K562 (cell line): ENCODE measurements at regions not wholly inside any gene's neighbourhood (a gene's known extent, or its start where the extent isn't known, plus 50 kb on each side); places are given as distances from the start of the nearest gene placed in this dataset.

ENCODE experiments used
- ARID2 ChIP-seq: fragments of 450-650 bp; IDR thresholded peaks from 2 replicates; pipeline ENCODE4 v1.6.1; 2017; ENCODE audit warnings: antibody characterized with exemption, mild to moderate bottlenecking
- DDX20 ChIP-seq: fragments of 450-650 bp; IDR thresholded peaks from 2 replicates; pipeline ENCODE4 v1.6.1; 2016; ENCODE audit warnings: missing genetic modification characterization, low read depth, mild to moderate bottlenecking, missing compliant biosample characterization, moderate library complexity
- FOXA1 ChIP-seq: fragments of 450-650 bp; IDR thresholded peaks from 2 replicates; pipeline ENCODE4 v1.6.1; 2016; ENCODE audit warnings: mild to moderate bottlenecking, borderline replicate concordance
- HNRNPUL1 ChIP-seq: fragments of 200-400 bp; formaldehyde crosslinking; IDR thresholded peaks from 2 replicates; pipeline ENCODE4 v1.6.1; 2017; ENCODE audit warnings: low read length
- KLF16 ChIP-seq: IDR thresholded peaks from 2 replicates; pipeline ENCODE4 v1.6.1; 2016; ENCODE audit warnings: antibody characterized with exemption
- PRMT5 ChIP-seq: sonication (generic); formaldehyde crosslinking; IDR thresholded peaks from 2 replicates; pipeline ENCODE4 v1.5.0; 2020; ENCODE audit warnings: missing genetic modification reagents
- ZNF384 ChIP-seq: IDR thresholded peaks from 2 replicates; pipeline ENCODE4 v1.6.1; 2012; ENCODE audit warnings: low read depth, low read length, improper control_type of control experiment
- ZNF445 ChIP-seq: fragments of 250-450 bp; sonication (Bioruptor Pico); IDR thresholded peaks from 2 replicates; pipeline ENCODE4 v1.4.0; 2020; ENCODE audit warnings: low read depth, mild to moderate bottlenecking, moderate library complexity
- ZNF644 ChIP-seq: fragments of 200-800 bp; sonication (Bioruptor generic); IDR thresholded peaks from 2 replicates; pipeline ENCODE4 v1.6.1; 2016; ENCODE audit warnings: low read depth, missing genetic modification characterization, missing compliant biosample characterization
- TF ChIP-seq, protein P1 (sequence below): fragments of 450-650 bp; IDR thresholded peaks from 2 replicates; pipeline ENCODE4 v1.6.1; 2017; ENCODE audit warnings: antibody characterized with exemption
- TF ChIP-seq, protein P2 (sequence below): fragments of 450-650 bp; IDR thresholded peaks from 2 replicates; pipeline ENCODE4 v1.6.1; 2017; ENCODE audit warnings: antibody characterized with exemption, mild to moderate bottlenecking

DNA sequence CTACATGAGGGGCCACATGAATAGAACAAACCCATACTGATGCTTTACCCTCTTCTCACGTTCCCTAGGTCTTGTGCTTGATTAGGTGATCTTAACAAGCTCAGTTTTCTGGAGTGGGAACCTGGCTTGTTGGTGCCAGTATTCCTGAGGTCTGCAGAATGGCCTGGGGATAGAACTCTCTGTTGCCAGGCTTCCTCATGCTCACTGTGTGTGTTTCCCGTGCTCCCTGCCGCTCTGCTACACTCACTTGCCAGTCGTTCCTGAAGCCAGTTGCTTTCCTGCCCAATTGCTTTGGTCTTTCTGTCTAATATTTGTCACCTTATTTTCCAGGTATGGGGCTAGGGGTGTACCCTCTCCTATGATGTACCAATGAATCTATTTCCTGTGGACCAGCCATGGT lies 2111.5 kb upstream of the PIK3C3 start (continued):
- TF ChIP-seq, protein P1, sequence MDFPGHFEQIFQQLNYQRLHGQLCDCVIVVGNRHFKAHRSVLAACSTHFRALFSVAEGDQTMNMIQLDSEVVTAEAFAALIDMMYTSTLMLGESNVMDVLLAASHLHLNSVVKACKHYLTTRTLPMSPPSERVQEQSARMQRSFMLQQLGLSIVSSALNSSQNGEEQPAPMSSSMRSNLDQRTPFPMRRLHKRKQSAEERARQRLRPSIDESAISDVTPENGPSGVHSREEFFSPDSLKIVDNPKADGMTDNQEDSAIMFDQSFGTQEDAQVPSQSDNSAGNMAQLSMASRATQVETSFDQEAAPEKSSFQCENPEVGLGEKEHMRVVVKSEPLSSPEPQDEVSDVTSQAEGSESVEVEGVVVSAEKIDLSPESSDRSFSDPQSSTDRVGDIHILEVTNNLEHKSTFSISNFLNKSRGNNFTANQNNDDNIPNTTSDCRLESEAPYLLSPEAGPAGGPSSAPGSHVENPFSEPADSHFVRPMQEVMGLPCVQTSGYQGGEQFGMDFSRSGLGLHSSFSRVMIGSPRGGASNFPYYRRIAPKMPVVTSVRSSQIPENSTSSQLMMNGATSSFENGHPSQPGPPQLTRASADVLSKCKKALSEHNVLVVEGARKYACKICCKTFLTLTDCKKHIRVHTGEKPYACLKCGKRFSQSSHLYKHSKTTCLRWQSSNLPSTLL, result no peak
- TF ChIP-seq FOXA1, result no peak
- no peak for TF ChIP-seq ZNF445 (CRISPR knock-in tag)
- no peak for TF ChIP-seq PRMT5 (CRISPR knock-in tag)
- no peak for TF ChIP-seq HNRNPUL1
- no peak for TF ChIP-seq ZNF384
- TF ChIP-seq KLF16, result no peak
- TF ChIP-seq DDX20 (tag), result no peak
- no peak for TF ChIP-seq ARID2
- no peak for TF ChIP-seq ZNF644 (tag)
- TF ChIP-seq, protein P2, sequence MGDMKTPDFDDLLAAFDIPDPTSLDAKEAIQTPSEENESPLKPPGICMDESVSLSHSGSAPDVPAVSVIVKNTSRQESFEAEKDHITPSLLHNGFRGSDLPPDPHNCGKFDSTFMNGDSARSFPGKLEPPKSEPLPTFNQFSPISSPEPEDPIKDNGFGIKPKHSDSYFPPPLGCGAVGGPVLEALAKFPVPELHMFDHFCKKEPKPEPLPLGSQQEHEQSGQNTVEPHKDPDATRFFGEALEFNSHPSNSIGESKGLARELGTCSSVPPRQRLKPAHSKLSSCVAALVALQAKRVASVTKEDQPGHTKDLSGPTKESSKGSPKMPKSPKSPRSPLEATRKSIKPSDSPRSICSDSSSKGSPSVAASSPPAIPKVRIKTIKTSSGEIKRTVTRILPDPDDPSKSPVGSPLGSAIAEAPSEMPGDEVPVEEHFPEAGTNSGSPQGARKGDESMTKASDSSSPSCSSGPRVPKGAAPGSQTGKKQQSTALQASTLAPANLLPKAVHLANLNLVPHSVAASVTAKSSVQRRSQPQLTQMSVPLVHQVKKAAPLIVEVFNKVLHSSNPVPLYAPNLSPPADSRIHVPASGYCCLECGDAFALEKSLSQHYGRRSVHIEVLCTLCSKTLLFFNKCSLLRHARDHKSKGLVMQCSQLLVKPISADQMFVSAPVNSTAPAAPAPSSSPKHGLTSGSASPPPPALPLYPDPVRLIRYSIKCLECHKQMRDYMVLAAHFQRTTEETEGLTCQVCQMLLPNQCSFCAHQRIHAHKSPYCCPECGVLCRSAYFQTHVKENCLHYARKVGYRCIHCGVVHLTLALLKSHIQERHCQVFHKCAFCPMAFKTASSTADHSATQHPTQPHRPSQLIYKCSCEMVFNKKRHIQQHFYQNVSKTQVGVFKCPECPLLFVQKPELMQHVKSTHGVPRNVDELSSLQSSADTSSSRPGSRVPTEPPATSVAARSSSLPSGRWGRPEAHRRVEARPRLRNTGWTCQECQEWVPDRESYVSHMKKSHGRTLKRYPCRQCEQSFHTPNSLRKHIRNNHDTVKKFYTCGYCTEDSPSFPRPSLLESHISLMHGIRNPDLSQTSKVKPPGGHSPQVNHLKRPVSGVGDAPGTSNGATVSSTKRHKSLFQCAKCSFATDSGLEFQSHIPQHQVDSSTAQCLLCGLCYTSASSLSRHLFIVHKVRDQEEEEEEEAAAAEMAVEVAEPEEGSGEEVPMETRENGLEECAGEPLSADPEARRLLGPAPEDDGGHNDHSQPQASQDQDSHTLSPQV, result no peak
